ENCODE measurements at regions not wholly inside any gene's neighbourhood (a gene's known extent, or its start where the extent isn't known, plus 50 kb on each side); places are given as distances from the start of the nearest gene placed in this dataset.
"Not testable (repeated sequence)": the region's sequence is repeated elsewhere in the genome, so short reads cannot be mapped to it uniquely, and the experiment has no call there.

GRCh38 chr11:22078063-22078462, 114.8 kb upstream of the ANO5 start:
- no peak for DNase-seq

GRCh38 chr11:22079133-22079872, 113.6 kb upstream of the ANO5 start:
- no peak for DNase-seq

GRCh38 chr11:22082178-22082577, 110.7 kb upstream of the ANO5 start:
- no peak for DNase-seq

GRCh38 chr11:22082788-22083187, 110.1 kb upstream of the ANO5 start:
- no peak for DNase-seq

GRCh38 chr11:22084056-22084455, 108.8 kb upstream of the ANO5 start:
- DNase-seq: no peak

- DNase-seq: no peak
Measured at GRCh38 chr11:22084564-22084963, 108.3 kb upstream of the ANO5 start.

GRCh38 chr11:22089609-22090008, 103.3 kb upstream of the ANO5 start:
- DNase-seq: no peak

- DNase-seq: no peak
Measured at GRCh38 chr11:22106566-22106965, 86.3 kb upstream of the ANO5 start.

GRCh38 chr11:22115470-22116029, 77.3 kb upstream of the ANO5 start:
- no peak for DNase-seq

- DNase-seq: not testable (repeated sequence)
Measured at GRCh38 chr11:22127981-22128380, 64.9 kb upstream of the ANO5 start.

- no peak for DNase-seq
Measured at GRCh38 chr11:22130462-22131053, 62.3 kb upstream of the ANO5 start.

- DNase-seq: no peak
Measured at GRCh38 chr11:22133776-22134175, 59.1 kb upstream of the ANO5 start.

- no peak for DNase-seq
Measured at GRCh38 chr11:22138264-22138663, 54.6 kb upstream of the ANO5 start.

Measured in midbrain (tissue), 1 donor.